OCI-LY1 (cell line): ENCODE measurements at regions not wholly inside any gene's neighbourhood (a gene's known extent, or its start where the extent isn't known, plus 50 kb on each side); places are given as distances from the start of the nearest gene placed in this dataset.

ENCODE experiments used
- H2AFZ ChIP-seq: fragments of 200-600 bp; sonication (generic), shearing (Covaris generic); 2 replicates; pipeline ENCODE4 v1.6.0; 2014; ENCODE audit warnings: antibody characterized with exemption, mild to moderate bottlenecking, low read length
- H3F3A ChIP-seq: fragments of 200-600 bp; sonication (generic), shearing (Covaris generic); 2 replicates; pipeline ENCODE4 v1.6.0; 2014; ENCODE audit warnings: mild to moderate bottlenecking, antibody characterized with exemption, low read length, moderate library complexity; ENCODE audit not compliant: insufficient read depth
- H3K27ac ChIP-seq: fragments of 200-600 bp; sonication (generic); 2 replicates; pipeline ENCODE4 v1.5.1; 2014; ENCODE audit warnings: low read length, mixed run types, mild to moderate bottlenecking, low read depth; ENCODE audit not compliant: poor library complexity, severe bottlenecking
- H3K27me3 ChIP-seq: fragments of 200-600 bp; sonication (generic); 2 replicates; pipeline ENCODE4 v1.6.0; 2014; ENCODE audit warnings: antibody characterized with exemption, mild to moderate bottlenecking, low read length, moderate library complexity; ENCODE audit not compliant: insufficient read depth
- H3K36me3 ChIP-seq: fragments of 200-600 bp; sonication (generic); 2 replicates; pipeline ENCODE4 v1.6.1; 2014; ENCODE audit warnings: mild to moderate bottlenecking, antibody characterized with exemption, low read length, moderate library complexity, mixed read lengths; ENCODE audit not compliant: insufficient read depth
- H3K4me1 ChIP-seq: fragments of 200-600 bp; sonication (generic); 2 replicates; pipeline ENCODE4 v1.5.1; 2014; ENCODE audit warnings: mild to moderate bottlenecking, low read length, moderate library complexity; ENCODE audit not compliant: insufficient read depth, severe bottlenecking
- H3K4me2 ChIP-seq: fragments of 200-600 bp; sonication (generic), shearing (Covaris generic); 2 replicates; pipeline ENCODE4 v1.6.1; 2014; ENCODE audit warnings: low read length
- H3K4me3 ChIP-seq: fragments of 200-600 bp; sonication (generic); 2 replicates; pipeline ENCODE4 v1.5.1; 2014; ENCODE audit warnings: low read length, low read depth, mild to moderate bottlenecking, mixed read lengths; ENCODE audit not compliant: poor library complexity, severe bottlenecking
- H3K79me2 ChIP-seq: fragments of 200-600 bp; shearing (Covaris generic); 2 replicates; pipeline ENCODE4 v1.6.1; 2016; ENCODE audit warnings: mixed run types, low read length, mixed read lengths; ENCODE audit not compliant: insufficient read depth
- H3K9ac ChIP-seq: fragments of 200-600 bp; sonication (generic), shearing (Covaris generic); 2 replicates; pipeline ENCODE4 v1.6.1; 2014; ENCODE audit warnings: mild to moderate bottlenecking, low read length, mixed read lengths
- H3K9me2 ChIP-seq: fragments of 200-600 bp; sonication (generic), shearing (Covaris generic); 2 replicates; pipeline ENCODE4 v1.6.1; 2014; ENCODE audit warnings: low read depth, mild to moderate bottlenecking, low read length, mixed read lengths
- H3K9me3 ChIP-seq: fragments of 200-600 bp; shearing (Covaris generic); 2 replicates; pipeline ENCODE4 v1.6.1; 2014; ENCODE audit warnings: low read length, mixed read lengths
- H4K20me1 ChIP-seq: fragments of 200-600 bp; sonication (generic), shearing (Covaris generic); 2 replicates; pipeline ENCODE4 v1.6.0; 2016; ENCODE audit warnings: mild to moderate bottlenecking, low read length; ENCODE audit not compliant: insufficient read depth
- EZH2 ChIP-seq: fragments of 200-600 bp; sonication (generic), shearing (Covaris generic); IDR thresholded peaks from 2 replicates; pipeline ENCODE4 v1.8.0; 2017; ENCODE audit warnings: borderline replicate concordance, mixed run types, mild to moderate bottlenecking, antibody characterized with exemption, low read length, moderate library complexity, mixed read lengths
- TF ChIP-seq, protein P1 (sequence below): fragments of 200-600 bp; sonication (generic), shearing (Covaris generic); IDR thresholded peaks from 2 replicates; pipeline ENCODE4 v1.5.1; 2017; ENCODE audit warnings: mild to moderate bottlenecking, antibody characterized with exemption, low read length, moderate library complexity, mixed read lengths

DNA sequence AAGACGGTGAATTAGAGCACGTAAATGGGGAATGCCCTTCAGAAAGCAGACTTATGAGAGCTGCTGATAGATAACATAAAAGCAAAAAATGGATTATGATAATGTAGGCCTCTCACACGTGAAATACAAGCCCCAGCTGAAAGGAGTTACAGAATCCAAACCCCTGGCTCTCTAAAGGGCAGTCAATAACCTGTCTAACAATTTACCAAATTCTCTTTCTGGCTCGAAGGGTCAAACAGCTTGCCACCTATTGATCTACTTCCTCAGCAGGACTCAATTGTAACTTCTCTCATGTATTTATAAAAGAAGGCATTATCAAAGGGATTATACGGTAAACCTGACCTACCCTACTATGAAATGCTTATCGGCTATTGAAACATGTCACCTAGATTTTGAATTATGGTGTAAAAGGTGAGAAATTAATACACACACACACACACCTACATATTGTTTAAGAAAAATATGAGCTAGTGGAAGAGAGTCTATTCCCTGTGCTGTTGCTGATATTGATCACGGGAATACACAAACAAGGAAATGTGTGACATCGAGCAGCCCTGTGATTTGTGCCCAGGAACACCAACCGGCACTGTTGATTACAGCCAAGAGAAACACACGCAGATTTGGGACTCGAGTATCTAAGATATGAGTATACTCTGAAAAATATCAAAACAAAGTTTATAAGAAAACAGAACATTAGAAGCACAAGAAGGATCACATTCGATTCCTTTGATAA, 135.6 kb upstream of the NEBL start:
- Histone ChIP-seq H3K27ac (no peak overlapping the region), H3K9ac (no peak overlapping the region), H3K9me2 (no peaks in the 10 kb centered on the region), H3K9me3 (no peaks in the 10 kb centered on the region), H3K27me3 (no peaks in the 10 kb centered on the region), H3F3A (no peaks in the 10 kb centered on the region), H3K4me2 (no peak overlapping the region), H3K79me2 (no peaks in the 10 kb centered on the region), H4K20me1 (no peaks in the 10 kb centered on the region), H3K36me3 (no peaks in the 10 kb centered on the region), H3K4me1 (no peaks in the 10 kb centered on the region), H3K4me3 (no peak overlapping the region), H2AFZ (no peak overlapping the region)
- TF ChIP-seq, protein P1, sequence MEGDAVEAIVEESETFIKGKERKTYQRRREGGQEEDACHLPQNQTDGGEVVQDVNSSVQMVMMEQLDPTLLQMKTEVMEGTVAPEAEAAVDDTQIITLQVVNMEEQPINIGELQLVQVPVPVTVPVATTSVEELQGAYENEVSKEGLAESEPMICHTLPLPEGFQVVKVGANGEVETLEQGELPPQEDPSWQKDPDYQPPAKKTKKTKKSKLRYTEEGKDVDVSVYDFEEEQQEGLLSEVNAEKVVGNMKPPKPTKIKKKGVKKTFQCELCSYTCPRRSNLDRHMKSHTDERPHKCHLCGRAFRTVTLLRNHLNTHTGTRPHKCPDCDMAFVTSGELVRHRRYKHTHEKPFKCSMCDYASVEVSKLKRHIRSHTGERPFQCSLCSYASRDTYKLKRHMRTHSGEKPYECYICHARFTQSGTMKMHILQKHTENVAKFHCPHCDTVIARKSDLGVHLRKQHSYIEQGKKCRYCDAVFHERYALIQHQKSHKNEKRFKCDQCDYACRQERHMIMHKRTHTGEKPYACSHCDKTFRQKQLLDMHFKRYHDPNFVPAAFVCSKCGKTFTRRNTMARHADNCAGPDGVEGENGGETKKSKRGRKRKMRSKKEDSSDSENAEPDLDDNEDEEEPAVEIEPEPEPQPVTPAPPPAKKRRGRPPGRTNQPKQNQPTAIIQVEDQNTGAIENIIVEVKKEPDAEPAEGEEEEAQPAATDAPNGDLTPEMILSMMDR, result no peak
- TF ChIP-seq EZH2, result no peak

DNA sequence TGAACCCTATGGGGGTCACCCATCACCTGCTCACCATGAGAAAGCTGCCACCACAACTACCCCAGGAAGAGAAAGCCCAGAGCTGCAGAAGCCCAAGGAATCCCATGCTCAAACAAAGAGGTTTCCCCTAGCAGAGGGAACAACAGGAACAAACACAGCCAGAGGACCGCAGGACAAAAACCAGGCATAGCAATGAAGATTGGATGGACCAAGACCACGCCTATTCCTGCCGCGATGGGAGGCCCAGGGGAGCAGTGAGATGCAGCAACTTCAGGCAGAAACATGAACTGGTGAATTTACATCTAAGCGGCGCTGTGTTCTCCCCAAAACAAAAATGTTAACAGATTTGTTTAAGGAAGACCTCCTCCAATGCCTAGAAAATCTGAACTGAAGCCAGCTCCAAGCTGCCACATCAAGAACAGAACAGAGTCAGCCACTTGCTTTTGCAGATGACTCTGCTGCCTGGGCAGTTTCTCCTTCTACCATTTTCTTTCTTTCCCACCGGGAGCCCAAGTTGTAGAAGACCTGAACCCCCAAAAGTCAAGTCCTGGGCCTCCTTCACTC, 134.2 kb upstream of the NEBL start:
- no peak overlapping the region for H3K4me2 ChIP-seq
- no peak overlapping the region for H3K9ac ChIP-seq

DNA sequence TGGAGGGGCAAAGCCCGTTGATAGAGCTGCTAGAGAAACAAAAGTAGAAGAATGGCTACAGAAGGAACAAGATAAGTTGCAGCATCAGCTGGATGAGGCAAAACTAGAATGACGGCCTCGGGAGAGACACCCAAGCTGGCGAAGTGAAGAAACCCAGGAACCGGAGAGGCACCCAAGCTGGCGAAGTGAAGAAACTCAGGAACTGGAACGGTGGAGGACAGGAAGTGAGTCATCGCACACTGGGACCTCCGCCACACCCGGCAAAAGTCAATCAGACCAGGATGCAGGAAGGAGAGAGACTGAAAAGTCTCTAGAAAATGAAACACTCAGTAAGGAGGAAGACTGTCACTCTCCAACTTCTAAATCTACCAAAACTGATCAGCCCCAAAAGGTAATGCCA, 133.0 kb upstream of the NEBL start:
- H3K79me2 ChIP-seq, result no peaks in the 10 kb centered on the region
- TF ChIP-seq, protein P1, result no peak
- TF ChIP-seq EZH2, result no peak
- H3K4me2 ChIP-seq, result no peak overlapping the region
- H3K27ac ChIP-seq, result no peak overlapping the region
- H3K4me1 ChIP-seq, result no peaks in the 10 kb centered on the region
- H3K9ac ChIP-seq, result no peak overlapping the region
- no peaks in the 10 kb centered on the region for H4K20me1 ChIP-seq
- no peaks in the 10 kb centered on the region for H3K36me3 ChIP-seq
- no peaks in the 10 kb centered on the region for H3F3A ChIP-seq
- no peaks in the 10 kb centered on the region for H3K27me3 ChIP-seq
- H3K9me3 ChIP-seq, result no peaks in the 10 kb centered on the region
- no peaks in the 10 kb centered on the region for H3K9me2 ChIP-seq
- no peak overlapping the region for H2AFZ ChIP-seq
- no peak overlapping the region for H3K4me3 ChIP-seq

More for the DNA sequence above, 134.2 kb upstream of the NEBL start:
- Histone ChIP-seq H3K36me3 (no peaks in the 10 kb centered on the region), H3K9me2 (no peaks in the 10 kb centered on the region), H3F3A (no peaks in the 10 kb centered on the region), H3K4me1 (no peaks in the 10 kb centered on the region), H3K79me2 (no peaks in the 10 kb centered on the region), H4K20me1 (no peaks in the 10 kb centered on the region), H3K9me3 (no peaks in the 10 kb centered on the region), H2AFZ (no peak overlapping the region), H3K4me3 (no peak overlapping the region), H3K27ac (no peak overlapping the region), H3K27me3 (no peaks in the 10 kb centered on the region)
- TF ChIP-seq, protein P1, result no peak
- no peak for TF ChIP-seq EZH2
